Spinal cord (tissue), 9 donors: ENCODE measurements at regions not wholly inside any gene's neighbourhood (a gene's known extent, or its start where the extent isn't known, plus 50 kb on each side); places are given as distances from the start of the nearest gene placed in this dataset.

Experiments used
- DNase-seq, 6 donors: peaks; one replicate each; pipeline versions ENCODE4 v3.0.0 to v3.0.0-alpha.2; 2013 to 2015; ENCODE audit warnings: low spot score in 6 of 6, low read depth in 4 of 6
- H3K27ac ChIP-seq: one replicate; pipeline ENCODE4 v1.5.1; 2013; ENCODE audit warnings: low read depth, low read length, control low read depth
- H3K27me3 ChIP-seq: one replicate; pipeline ENCODE4 v1.6.1; 2013; ENCODE audit warnings: low read length; ENCODE audit not compliant: control insufficient read depth, insufficient read depth
- H3K36me3 ChIP-seq: one replicate; pipeline ENCODE4 v1.6.1; 2013; ENCODE audit warnings: low read length; ENCODE audit not compliant: control insufficient read depth, insufficient read depth
- H3K4me1 ChIP-seq: one replicate; pipeline ENCODE4 v1.6.1; 2013; ENCODE audit warnings: low read length; ENCODE audit not compliant: control insufficient read depth, insufficient read depth
- H3K4me3 ChIP-seq: one replicate; pipeline ENCODE4 v1.5.1; 2013; ENCODE audit warnings: low read depth, low read length, control low read depth
- H3K9me3 ChIP-seq: one replicate; pipeline ENCODE4 v1.6.1; 2013; ENCODE audit warnings: low read length; ENCODE audit not compliant: control insufficient read depth, insufficient read depth
- WGBS: methylation state at CpG from one replicate; pipeline ENCODE4 v1.1.5; 2013; ENCODE audit warnings: missing lambda C conversion rate; ENCODE audit not compliant: insufficient coverage; 5-methylcytosine and 5-hydroxymethylcytosine counted together
- donor health status: healthy.

DNA sequence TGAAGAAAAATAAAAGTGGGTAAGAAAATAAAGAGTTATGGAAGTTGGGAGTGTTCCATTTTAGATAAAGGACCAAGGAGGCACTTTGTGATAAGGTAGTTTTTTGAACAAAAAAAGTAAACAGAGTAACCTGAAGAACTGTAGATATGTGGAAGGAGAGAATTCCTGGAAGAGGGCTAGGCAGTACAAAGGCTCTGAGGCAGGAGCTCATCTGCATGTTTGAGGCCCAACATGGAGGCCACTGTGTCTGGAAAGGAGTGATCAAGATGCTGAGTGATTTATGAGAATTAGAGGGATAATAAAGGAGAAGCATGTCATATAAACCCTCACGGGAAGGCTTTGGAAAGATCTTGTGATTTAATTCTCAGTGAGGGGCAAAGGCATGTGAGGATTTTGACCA lies 126.5 kb downstream of the DTWD1 start:
- Histone ChIP-seq H3K4me1 (no peaks in the 10 kb centered on the region), H3K36me3 (no peaks in the 10 kb centered on the region), H3K27me3 (no peaks in the 10 kb centered on the region), H3K9me3 (no peaks in the 10 kb centered on the region), H3K27ac (no peak overlapping the region), H3K4me3 (no peak overlapping the region)
- WGBS: 77% methylated on average over 1 of the region's 1 CpG
- DNase-seq: no peak

DNA sequence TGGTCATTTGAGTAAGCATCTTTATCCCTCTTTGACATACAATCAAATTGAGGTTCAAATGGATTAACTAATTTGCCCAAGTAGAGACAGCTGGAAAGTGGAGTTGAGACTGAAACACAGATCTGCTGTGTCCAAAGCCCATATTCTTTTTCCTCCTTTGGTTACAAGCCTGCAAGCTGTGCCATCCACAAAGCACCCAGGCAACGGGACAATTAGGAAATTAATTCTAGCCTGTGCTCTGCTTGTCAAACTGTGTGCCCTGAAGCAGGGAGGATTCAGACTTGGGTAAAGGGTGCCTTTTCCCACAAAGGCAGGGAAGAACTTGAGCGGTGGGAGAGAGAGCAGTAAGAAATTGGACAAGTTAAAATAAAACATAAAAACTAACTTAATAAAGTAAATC lies 127.9 kb downstream of the DTWD1 start:
- H3K27ac ChIP-seq: peak overlapping the region; percentile 47
- WGBS: no CpG with 5 or more reads among the region's 2 CpGs
- no peaks in the 10 kb centered on the region for H3K27me3 ChIP-seq
- peak; percentile 6 to 71 (median 34) for DNase-seq
- H3K4me3 ChIP-seq: no peak overlapping the region
- H3K4me1 ChIP-seq: no peaks in the 10 kb centered on the region
- no peaks in the 10 kb centered on the region for H3K36me3 ChIP-seq
- no peaks in the 10 kb centered on the region for H3K9me3 ChIP-seq

DNA sequence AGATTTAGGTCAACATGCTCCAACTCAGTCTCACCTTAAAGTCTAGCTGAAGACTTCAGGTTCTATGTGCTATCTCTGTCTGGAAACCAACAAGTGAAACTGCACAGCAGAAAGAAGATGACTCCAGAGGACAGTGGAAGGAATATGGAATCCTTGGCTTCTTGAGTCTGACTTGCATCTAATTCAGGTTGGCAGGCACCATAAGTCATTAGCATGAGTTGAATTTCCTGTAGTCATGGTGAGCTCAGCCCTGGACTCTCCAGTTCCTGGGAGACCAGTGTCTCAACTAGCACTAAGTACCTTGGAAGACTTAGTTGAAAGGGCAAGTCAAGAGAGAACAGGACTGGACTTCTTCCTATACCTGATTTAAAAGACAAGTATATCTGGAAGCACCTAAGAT lies 129.7 kb downstream of the DTWD1 start:
- H3K27me3 ChIP-seq: no peaks in the 10 kb centered on the region
- no peaks in the 10 kb centered on the region for H3K36me3 ChIP-seq
- no peak overlapping the region for H3K4me3 ChIP-seq
- no peaks in the 10 kb centered on the region for H3K4me1 ChIP-seq
- no peaks in the 10 kb centered on the region for H3K9me3 ChIP-seq
- DNase-seq: no peak
- no peak overlapping the region for H3K27ac ChIP-seq

DNA sequence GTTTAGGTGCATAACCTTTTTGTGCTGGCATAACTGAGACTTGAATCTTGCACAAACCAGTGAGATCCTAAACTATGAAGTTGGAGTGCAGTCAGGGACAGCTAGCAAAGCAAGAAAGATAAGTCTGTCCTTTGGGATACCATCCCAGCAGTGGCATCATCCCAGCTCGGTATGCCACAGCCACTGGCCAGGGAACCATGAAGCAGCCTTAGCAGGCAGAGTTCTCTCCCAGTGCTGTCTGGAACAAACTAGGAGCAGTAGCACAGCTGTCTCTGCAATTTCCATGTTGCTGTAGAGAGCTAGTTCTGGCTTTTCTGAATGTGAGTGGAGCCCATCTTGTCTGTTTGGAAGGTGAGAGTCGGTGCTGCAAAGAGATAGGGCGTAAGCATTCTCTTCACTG lies 130.3 kb downstream of the DTWD1 start:
- Histone ChIP-seq H3K9me3 (no peaks in the 10 kb centered on the region), H3K27ac (no peak overlapping the region), H3K27me3 (no peaks in the 10 kb centered on the region), H3K36me3 (no peaks in the 10 kb centered on the region), H3K4me1 (no peaks in the 10 kb centered on the region), H3K4me3 (no peak overlapping the region)
- WGBS: 71% methylated on average over 1 of the region's 3 CpGs
- peak in 1 of 6 donors; percentile 11 for DNase-seq

DNA sequence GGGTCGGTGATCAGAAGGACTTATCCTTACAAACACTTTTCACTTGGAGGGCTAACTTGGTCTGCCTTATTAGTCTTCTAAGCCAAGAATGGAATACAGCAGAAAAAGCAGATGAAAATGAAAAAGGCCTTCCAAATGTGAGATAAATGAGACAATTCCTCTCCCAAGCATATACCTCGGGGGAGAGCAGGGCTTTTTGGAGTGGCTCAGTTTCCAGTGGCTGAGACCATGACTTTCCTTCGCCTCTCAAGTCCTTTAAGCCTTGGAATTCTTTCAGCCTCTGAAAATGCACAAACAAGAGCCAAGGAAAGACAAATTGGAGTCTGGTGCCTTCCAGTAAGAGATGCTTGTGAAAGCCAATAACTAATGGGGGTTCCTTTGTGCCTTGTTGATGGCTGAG lies 130.9 kb downstream of the DTWD1 start:
- Histone ChIP-seq H3K4me3 (no peak overlapping the region), H3K27ac (no peak overlapping the region), H3K4me1 (no peaks in the 10 kb centered on the region), H3K27me3 (no peaks in the 10 kb centered on the region), H3K36me3 (no peaks in the 10 kb centered on the region), H3K9me3 (no peaks in the 10 kb centered on the region)
- WGBS: 100% methylated on average over 1 of the region's 3 CpGs
- DNase-seq: peak in 1 of 6 donors; percentile 35

DNA sequence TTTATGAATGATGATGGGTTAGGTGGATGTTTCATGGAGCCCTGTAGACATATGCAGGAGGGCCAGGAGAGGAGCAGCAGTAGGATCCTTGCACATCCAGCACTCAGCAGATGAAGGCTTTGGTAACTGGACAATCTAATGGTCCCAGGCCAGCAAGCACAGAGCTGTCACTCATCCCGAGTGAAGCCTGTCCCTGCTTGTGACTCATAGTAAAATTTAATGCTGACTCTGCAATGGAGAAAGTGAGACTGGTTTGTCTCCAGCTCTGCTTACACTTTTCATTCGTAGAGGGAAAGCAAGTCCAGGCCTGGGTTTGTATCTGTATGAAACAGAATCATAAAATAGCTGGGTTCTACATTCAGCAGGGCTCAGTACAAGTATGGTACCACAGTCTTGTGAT lies 131.7 kb downstream of the DTWD1 start:
- Histone ChIP-seq H3K36me3 (no peaks in the 10 kb centered on the region), H3K9me3 (no peaks in the 10 kb centered on the region)
- 90% methylated on average over 2 of the region's 2 CpGs for WGBS

DNA sequence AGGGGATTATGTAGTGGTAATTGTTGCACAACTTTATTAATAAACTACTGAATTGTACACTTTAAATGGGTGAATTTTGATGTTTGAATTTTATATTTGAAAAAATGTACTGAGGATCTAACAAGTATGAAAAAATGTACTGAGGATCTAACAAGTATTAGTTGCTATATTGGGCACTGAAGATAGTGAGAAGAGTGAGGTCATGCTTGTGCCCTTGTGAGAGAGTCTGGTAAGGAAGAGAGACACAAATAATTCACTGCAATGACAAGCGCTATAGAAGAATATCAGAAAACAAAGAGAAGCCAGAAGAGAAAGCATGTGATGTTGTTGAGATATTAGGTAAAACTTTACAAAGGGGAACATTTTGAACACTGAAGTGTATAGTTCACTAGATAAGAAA lies 137.6 kb downstream of the DTWD1 start:
- no peaks in the 10 kb centered on the region for H3K27me3 ChIP-seq
- H3K36me3 ChIP-seq: no peaks in the 10 kb centered on the region
- peaks cover 13% of the 10 kb centered on the region for H3K9me3 ChIP-seq
- H3K27ac ChIP-seq: no peak overlapping the region
- no peak for DNase-seq
- H3K4me3 ChIP-seq: no peak overlapping the region
- WGBS: 100% methylated on average over 1 of the region's 1 CpG
- H3K4me1 ChIP-seq: no peaks in the 10 kb centered on the region

More for the DNA sequence above, 131.7 kb downstream of the DTWD1 start:
- Histone ChIP-seq H3K27ac (no peak overlapping the region), H3K4me3 (no peak overlapping the region), H3K4me1 (no peaks in the 10 kb centered on the region), H3K27me3 (no peaks in the 10 kb centered on the region)
- DNase-seq: no peak

DNA sequence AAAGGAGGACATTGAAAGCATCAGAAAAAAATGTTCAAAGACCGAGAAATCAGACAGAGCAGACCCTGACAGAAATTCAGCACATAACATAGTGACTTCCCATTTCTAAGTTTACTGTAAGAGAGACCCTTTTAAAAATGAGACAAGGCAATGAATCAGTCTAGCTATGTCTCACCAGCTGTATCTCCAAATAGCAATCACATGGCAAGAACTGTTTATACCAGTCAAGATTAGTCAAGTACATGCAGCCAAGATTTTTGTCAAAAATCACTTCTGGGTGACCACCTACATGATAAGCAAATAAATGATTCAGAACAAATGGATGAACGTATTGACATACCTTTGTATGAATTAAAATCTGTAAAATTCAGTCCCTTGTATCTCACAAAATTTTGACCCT lies 138.0 kb downstream of the DTWD1 start:
- no peak overlapping the region for H3K27ac ChIP-seq

DNA sequence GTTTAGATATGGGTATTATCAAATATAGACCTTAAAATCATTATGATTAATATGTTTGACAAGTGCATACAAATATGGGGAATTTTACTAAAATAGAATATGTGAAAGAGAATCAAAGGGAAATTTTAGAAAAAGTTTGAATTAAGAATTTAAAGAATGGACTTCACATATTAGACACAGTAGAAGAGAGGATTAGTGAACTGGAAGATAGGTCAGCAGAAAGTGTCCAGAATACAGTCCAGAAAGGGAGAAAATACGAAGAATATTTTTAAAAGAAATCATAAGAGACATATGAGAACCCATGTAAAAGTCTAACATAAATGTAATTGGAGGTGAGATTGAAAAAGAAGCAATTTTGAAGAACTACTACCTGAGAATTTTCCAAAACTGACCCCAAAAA lies 139.9 kb downstream of the DTWD1 start:
- H3K27ac ChIP-seq: no peak overlapping the region
- no CpG with 5 or more reads among the region's 1 CpG for WGBS
- no peak for DNase-seq
- H3K4me3 ChIP-seq: no peak overlapping the region
- no peaks in the 10 kb centered on the region for H3K4me1 ChIP-seq
- H3K36me3 ChIP-seq: no peaks in the 10 kb centered on the region
- H3K9me3 ChIP-seq: peaks cover 13% of the 10 kb centered on the region
- H3K27me3 ChIP-seq: no peaks in the 10 kb centered on the region

More for the DNA sequence above, 138.0 kb downstream of the DTWD1 start:
- Histone ChIP-seq H3K4me1 (no peaks in the 10 kb centered on the region), H3K36me3 (no peaks in the 10 kb centered on the region), H3K9me3 (peaks cover 13% of the 10 kb centered on the region), H3K27me3 (no peaks in the 10 kb centered on the region), H3K4me3 (no peak overlapping the region)
- DNase-seq: no peak
- no CpG with 5 or more reads among the region's 2 CpGs for WGBS

DNA sequence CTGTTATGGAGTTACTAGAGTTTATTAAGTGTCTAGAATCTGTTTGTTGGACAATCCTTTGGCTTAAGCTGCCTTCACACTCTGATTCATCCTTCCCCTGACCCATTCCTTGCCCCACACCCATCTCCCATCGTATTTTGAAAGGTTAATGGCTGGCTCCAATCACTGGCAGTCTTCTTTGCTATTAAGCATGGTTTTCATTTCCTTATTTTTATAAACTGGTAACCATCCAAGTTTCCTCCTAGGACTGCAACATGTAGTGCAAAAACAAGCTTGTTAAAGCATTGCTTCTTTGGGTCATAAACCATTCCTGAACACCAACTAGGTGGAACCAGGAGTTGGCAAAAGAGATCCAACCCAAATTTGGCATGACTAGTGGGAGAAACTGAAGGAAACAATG lies 148.4 kb downstream of the DTWD1 start:
- H3K36me3 ChIP-seq: no peaks in the 10 kb centered on the region
- H3K4me1 ChIP-seq: no peaks in the 10 kb centered on the region
- 60% methylated on average over 1 of the region's 1 CpG for WGBS
- H3K9me3 ChIP-seq: peaks cover 1% of the 10 kb centered on the region
- DNase-seq: no peak
- no peak overlapping the region for H3K27ac ChIP-seq
- H3K27me3 ChIP-seq: no peaks in the 10 kb centered on the region
- H3K4me3 ChIP-seq: no peak overlapping the region
